Adrenal gland (tissue), 9 donors: ENCODE measurements at regions not wholly inside any gene's neighbourhood (a gene's known extent, or its start where the extent isn't known, plus 50 kb on each side); places are given as distances from the start of the nearest gene placed in this dataset.

Experiments
- DNase-seq, 7 donors: peaks; one replicate each; pipeline ENCODE4 v3.0.0-alpha.2; 2019 to 2020
- H3K27ac ChIP-seq, 5 donors: fragments of 200-600 bp; sonication (generic) in 4 of 5; 1 replicate in 3 of 5; 2 replicates in 2 of 5; pipeline versions ENCODE4 v1.5.1 to v1.8.0; 2016 to 2020; ENCODE audit warnings: mild to moderate bottlenecking in 1 of 5
- H3K27me3 ChIP-seq: fragments of 200-600 bp; 2 replicates; pipeline ENCODE4 v1.8.0; 2021
- H3K36me3 ChIP-seq, 2 donors: fragments of 200-600 bp; replicated peaks in 1 of 2; 1 replicate in 1 of 2; 2 replicates in 1 of 2; pipeline versions ENCODE4 v1.5.1 to v1.8.0; 2018 to 2022
- H3K4me1 ChIP-seq, 2 donors: fragments of 200-600 bp; replicated peaks in 1 of 2; 1 replicate in 1 of 2; 2 replicates in 1 of 2; pipeline versions ENCODE4 v1.5.1 to v1.8.0; 2018 to 2021
- H3K4me3 ChIP-seq, 4 donors: fragments of 200-600 bp; sonication (generic) in 3 of 4; one replicate each; pipeline ENCODE4 v1.5.1; 2016 to 2018
- H3K9me3 ChIP-seq, 3 donors: fragments of 200-600 bp; sonication (generic) in 1 of 3; replicated peaks in 1 of 3; 1 replicate in 2 of 3; 2 replicates in 1 of 3; pipeline versions ENCODE4 v1.5.1 to v1.8.0; 2016 to 2021
- POLR2A ChIP-seq, 2 donors: fragments of 450-650 bp; IDR thresholded peaks; one replicate each; pipeline ENCODE4 v1.6.1; 2017; ENCODE audit warnings: antibody characterized with exemption in 2 of 2, mild to moderate bottlenecking in 2 of 2, moderate library complexity in 1 of 2
- WGBS, 4 donors: extraction: QIAGEN DNeasy Blood & Tissue Kit in 2 of 4; methylation state at CpG; one replicate each; pipeline versions ENCODE4 v1.1.5 to v1.1.7; 2013 to 2017; 5-methylcytosine and 5-hydroxymethylcytosine counted together
- intact Hi-C, 2 donors: fragments of 100-400 bp; cut with DNase I; formaldehyde crosslinking; loops; one replicate each; pipeline versions ENCODE4 v1.14.1 to v1.15.0; 2022 to 2023
- TF ChIP-seq, protein P1 (sequence below), 6 experiments: fragments of 450-650 bp in 4 of 6; fragments of 200-600 bp in 2 of 6; sonication (generic) in 1 of 6; IDR thresholded peaks; 1 replicate in 5 of 6; 2 replicates in 1 of 6; pipeline versions ENCODE4 v1.5.1 to v1.8.0; 2016 to 2021; ENCODE audit warnings: antibody characterized with exemption in 6 of 6, mild to moderate bottlenecking in 2 of 6, moderate library complexity in 1 of 6
- donor health status: healthy with polysubstance abuse.
- donor health status: Bipolar disorder and iron deficiency.
- donor health status: DM: yes; HTN: yes; CAD: no.
- donor health status: DM: no; HTN: no; CAD: no.
- donor health status: DM: no; HTN: no; CAD: no.

DNA sequence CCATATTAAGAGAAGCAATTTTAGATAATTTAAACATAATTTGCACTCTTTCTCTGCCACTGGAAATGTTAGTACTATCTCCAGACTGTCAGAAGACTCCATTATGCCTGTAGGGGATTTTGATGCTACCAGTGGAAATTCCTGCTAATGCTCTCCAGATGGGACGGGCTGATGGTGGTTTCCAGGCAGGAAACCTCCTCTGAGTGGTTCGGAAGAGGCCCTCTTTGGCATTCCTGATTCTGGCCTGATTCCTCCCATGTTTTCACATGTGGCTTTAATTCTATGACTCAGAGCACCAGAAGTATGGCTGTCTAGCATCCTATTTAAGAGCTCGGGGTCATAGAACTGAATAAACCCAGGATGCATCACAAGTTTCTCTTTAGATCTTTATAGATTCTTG is 70.9 kb upstream of the ST6GAL2 start:
- WGBS, 4 donors: 51 to 66% (median 56%) methylated on average over 3 of the region's 3 CpGs
- Histone ChIP-seq H3K4me1 (no peaks in the 10 kb centered on the region), H3K27ac (no peak overlapping the region), H3K9me3 (no peaks in the 10 kb centered on the region), H3K36me3 (no peaks in the 10 kb centered on the region), H3K27me3 (no peaks in the 10 kb centered on the region), H3K4me3 (no peak overlapping the region)
- no peak for DNase-seq
- intact Hi-C loops: no loop called here
- no peak for TF ChIP-seq POLR2A (IDR thresholded peaks at IDR 0.05)
- TF ChIP-seq, protein P1, sequence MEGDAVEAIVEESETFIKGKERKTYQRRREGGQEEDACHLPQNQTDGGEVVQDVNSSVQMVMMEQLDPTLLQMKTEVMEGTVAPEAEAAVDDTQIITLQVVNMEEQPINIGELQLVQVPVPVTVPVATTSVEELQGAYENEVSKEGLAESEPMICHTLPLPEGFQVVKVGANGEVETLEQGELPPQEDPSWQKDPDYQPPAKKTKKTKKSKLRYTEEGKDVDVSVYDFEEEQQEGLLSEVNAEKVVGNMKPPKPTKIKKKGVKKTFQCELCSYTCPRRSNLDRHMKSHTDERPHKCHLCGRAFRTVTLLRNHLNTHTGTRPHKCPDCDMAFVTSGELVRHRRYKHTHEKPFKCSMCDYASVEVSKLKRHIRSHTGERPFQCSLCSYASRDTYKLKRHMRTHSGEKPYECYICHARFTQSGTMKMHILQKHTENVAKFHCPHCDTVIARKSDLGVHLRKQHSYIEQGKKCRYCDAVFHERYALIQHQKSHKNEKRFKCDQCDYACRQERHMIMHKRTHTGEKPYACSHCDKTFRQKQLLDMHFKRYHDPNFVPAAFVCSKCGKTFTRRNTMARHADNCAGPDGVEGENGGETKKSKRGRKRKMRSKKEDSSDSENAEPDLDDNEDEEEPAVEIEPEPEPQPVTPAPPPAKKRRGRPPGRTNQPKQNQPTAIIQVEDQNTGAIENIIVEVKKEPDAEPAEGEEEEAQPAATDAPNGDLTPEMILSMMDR (IDR thresholded peaks at IDR 0.05): no peak

GRCh38 chr2:106959975-106960682 is 74.2 kb upstream of the ST6GAL2 start:
- Histone ChIP-seq H3K4me1 (no peaks in the 10 kb centered on the region), H3K9me3 (no peaks in the 10 kb centered on the region), H3K36me3 (no peaks in the 10 kb centered on the region), H3K4me3 (no peak overlapping the region), H3K27ac (no peak overlapping the region), H3K27me3 (no peaks in the 10 kb centered on the region)
- TF ChIP-seq POLR2A (IDR thresholded peaks at IDR 0.05): no peak
- TF ChIP-seq, protein P1 (IDR thresholded peaks at IDR 0.05): no peak
- DNase-seq: no peak
- intact Hi-C loops: no loop called here
- 38 to 56% (median 51%) methylated on average over 1 of the region's 1 CpG for WGBS, 4 donors

- intact Hi-C loops: no loop called here
- no peaks in the 10 kb centered on the region for H3K9me3 ChIP-seq
- TF ChIP-seq, protein P1 (IDR thresholded peaks at IDR 0.05): no peak
- no peak for TF ChIP-seq POLR2A (IDR thresholded peaks at IDR 0.05)
- H3K27me3 ChIP-seq: no peaks in the 10 kb centered on the region
- no peaks in the 10 kb centered on the region for H3K36me3 ChIP-seq
- no peaks in the 10 kb centered on the region for H3K4me1 ChIP-seq
- no peak overlapping the region for H3K4me3 ChIP-seq
- H3K27ac ChIP-seq: no peak overlapping the region
- no peak for DNase-seq
- 23 to 40% (median 39%) methylated on average over 4 to 5 of the region's 5 CpGs for WGBS, 4 donors
These were observed 74.8 kb upstream of the ST6GAL2 start for GRCh38 chr2:106960683-106961161.

GRCh38 chr2:106961328-106961727 is 75.4 kb upstream of the ST6GAL2 start:
- H3K27ac ChIP-seq: no peak overlapping the region

More at GRCh38 chr2:106961328-106961727, 75.4 kb upstream of the ST6GAL2 start:
- 57 to 69% (median 63%) methylated on average over 3 of the region's 3 CpGs for WGBS, 4 donors
- Histone ChIP-seq H3K27me3 (no peaks in the 10 kb centered on the region), H3K4me1 (no peaks in the 10 kb centered on the region), H3K9me3 (no peaks in the 10 kb centered on the region), H3K4me3 (no peak overlapping the region), H3K36me3 (no peaks in the 10 kb centered on the region)
- DNase-seq: no peak
- TF ChIP-seq POLR2A (IDR thresholded peaks at IDR 0.05): no peak
- TF ChIP-seq, protein P1 (IDR thresholded peaks at IDR 0.05): no peak
- intact Hi-C loops: no loop called here
